ENCODE measurements at regions not wholly inside any gene's neighbourhood (a gene's known extent, or its start where the extent isn't known, plus 50 kb on each side); places are given as distances from the start of the nearest gene placed in this dataset.

GRCh38 chr3:140829796-140830195 is 111.8 kb upstream of the SLC25A36 start:
- DNase-seq (ENCODE audit: low read depth): no peak
- TF ChIP-seq, protein P1, sequence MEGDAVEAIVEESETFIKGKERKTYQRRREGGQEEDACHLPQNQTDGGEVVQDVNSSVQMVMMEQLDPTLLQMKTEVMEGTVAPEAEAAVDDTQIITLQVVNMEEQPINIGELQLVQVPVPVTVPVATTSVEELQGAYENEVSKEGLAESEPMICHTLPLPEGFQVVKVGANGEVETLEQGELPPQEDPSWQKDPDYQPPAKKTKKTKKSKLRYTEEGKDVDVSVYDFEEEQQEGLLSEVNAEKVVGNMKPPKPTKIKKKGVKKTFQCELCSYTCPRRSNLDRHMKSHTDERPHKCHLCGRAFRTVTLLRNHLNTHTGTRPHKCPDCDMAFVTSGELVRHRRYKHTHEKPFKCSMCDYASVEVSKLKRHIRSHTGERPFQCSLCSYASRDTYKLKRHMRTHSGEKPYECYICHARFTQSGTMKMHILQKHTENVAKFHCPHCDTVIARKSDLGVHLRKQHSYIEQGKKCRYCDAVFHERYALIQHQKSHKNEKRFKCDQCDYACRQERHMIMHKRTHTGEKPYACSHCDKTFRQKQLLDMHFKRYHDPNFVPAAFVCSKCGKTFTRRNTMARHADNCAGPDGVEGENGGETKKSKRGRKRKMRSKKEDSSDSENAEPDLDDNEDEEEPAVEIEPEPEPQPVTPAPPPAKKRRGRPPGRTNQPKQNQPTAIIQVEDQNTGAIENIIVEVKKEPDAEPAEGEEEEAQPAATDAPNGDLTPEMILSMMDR (conservative IDR thresholded peaks at IDR 0.05; ENCODE audit: low read depth, low read length): no peak
- H3K4me3 ChIP-seq (ENCODE audit: low read depth, low read length): no peak overlapping the region

- H3K4me3 ChIP-seq (ENCODE audit: low read depth, low read length): no peak overlapping the region
- no peak for DNase-seq (ENCODE audit: low read depth)
- TF ChIP-seq, protein P1 (conservative IDR thresholded peaks at IDR 0.05; ENCODE audit: low read depth, low read length): no peak
Observed at GRCh38 chr3:140830391-140830790, 111.2 kb upstream of the SLC25A36 start.

GRCh38 chr3:140832883-140833282 is 108.8 kb upstream of the SLC25A36 start:
- H3K4me3 ChIP-seq (ENCODE audit: low read depth, low read length): no peak overlapping the region
- DNase-seq (ENCODE audit: low read depth): no peak
- TF ChIP-seq, protein P1 (conservative IDR thresholded peaks at IDR 0.05; ENCODE audit: low read depth, low read length): no peak

DNA sequence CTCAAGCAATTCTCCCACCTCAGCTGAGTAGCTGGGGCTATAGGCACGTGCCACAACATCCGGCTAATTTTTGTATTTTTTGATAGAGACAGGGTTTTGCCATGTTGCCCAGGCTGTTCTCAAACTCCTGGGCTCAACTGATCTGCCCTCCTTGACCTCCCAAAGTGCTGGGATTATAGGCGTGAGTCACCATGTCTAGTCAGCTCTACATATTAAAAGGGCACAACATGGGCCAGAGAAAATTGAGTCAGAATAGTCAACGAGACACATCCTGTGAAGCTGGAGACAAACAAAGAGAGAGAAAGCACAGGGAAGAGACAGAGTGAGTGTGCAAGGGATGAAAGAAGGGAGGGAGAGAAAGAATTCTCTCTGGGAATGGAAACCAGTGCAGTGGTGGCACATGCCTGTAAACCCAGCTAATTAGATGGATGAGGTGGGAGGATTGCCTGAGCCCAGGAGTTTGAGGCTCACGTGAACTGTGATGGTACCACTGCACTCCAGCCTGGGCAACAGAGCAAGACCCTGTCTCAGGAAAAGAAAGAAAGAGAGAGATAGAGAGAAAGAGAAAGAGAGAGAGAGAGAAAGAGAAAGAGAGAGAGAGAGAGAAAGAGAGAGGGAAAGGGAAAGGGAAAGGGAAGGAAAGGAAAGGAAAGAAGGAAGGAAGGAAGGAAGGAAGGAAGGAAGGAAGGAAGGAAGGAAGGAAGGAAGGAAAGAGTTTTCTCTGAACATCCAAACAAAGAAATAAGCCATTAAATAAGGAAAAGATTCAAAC is 107.2 kb upstream of the SLC25A36 start:
- H3K4me3 ChIP-seq (ENCODE audit: low read depth, low read length): no peak overlapping the region
- DNase-seq (ENCODE audit: low read depth): no peak
- TF ChIP-seq, protein P1 (conservative IDR thresholded peaks at IDR 0.05; ENCODE audit: low read depth, low read length): no peak

- no peak overlapping the region for H3K4me3 ChIP-seq (ENCODE audit: low read depth, low read length)
- TF ChIP-seq, protein P1 (conservative IDR thresholded peaks at IDR 0.05; ENCODE audit: low read depth, low read length): no peak
- DNase-seq (ENCODE audit: low read depth): no peak
Observed at GRCh38 chr3:140842984-140843649, 98.5 kb upstream of the SLC25A36 start.

- no peak overlapping the region for H3K4me3 ChIP-seq (ENCODE audit: low read depth, low read length)
- TF ChIP-seq, protein P1 (conservative IDR thresholded peaks at IDR 0.05; ENCODE audit: low read depth, low read length): no peak
- DNase-seq (ENCODE audit: low read depth): no peak
Observed at GRCh38 chr3:140843656-140844055, 98.0 kb upstream of the SLC25A36 start.
